ENCODE measurements at regions not wholly inside any gene's neighbourhood (a gene's known extent, or its start where the extent isn't known, plus 50 kb on each side); places are given as distances from the start of the nearest gene placed in this dataset.

DNA sequence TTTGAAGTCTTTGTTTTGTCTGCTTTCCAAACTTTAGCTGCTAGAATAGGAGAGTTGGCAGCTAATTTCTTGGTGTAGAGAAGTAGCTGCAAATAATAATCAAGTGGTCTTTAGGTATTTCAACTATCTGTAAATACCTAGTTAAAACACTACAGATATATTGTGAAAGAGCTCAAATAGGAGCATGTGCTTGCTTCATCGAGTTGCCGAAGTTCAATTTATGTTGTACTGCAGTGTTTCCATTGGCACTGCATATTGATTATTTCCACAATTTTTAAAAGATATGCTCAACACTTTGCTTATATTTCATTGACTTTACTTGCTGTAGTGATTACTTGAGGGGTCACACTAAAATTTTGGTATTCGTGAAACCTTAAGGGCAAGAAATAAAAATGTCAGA, 131.6 kb upstream of the BMP4 start:
- CTCF ChIA-PET = no interaction called here
- Histone ChIP-seq H3K4me3 (ENCODE audit: low read depth, low read length) (no peak overlapping the region), H3K4me1 (peaks cover 8% of the 10 kb centered on the region; the same call in 1 of the 2 replicates), H3K9me3 (no peaks in the 10 kb centered on the region), H3K27me3 (replicated peaks; ENCODE audit: control insufficient read depth, insufficient read depth, low read length) (no peaks in the 10 kb centered on the region), H3K36me3 (ENCODE audit: control insufficient read depth, insufficient read depth, low read length) (no peaks in the 10 kb centered on the region)
- intact Hi-C loops (cut with micrococcal nuclease; ENCODE audit: unreplicated experiment) = no loop called here
- no peak for DNase-seq
- no TSS peak for BruUV-seq (replicated peaks)
- no peak for TF ChIP-seq CTCF (IDR thresholded peaks at IDR 0.05; ENCODE audit: insufficient read depth in 1 of 2, low read depth in 1 of 2, low read length in 1 of 2, severe bottlenecking in 1 of 2, unreplicated experiment in 1 of 2)
- H3K9me3 Mint-ChIP-seq (ENCODE audit: unreplicated experiment) = peaks cover 33% of the 10 kb centered on the region
- H3K27me3 Mint-ChIP-seq (ENCODE audit: insufficient read depth, unreplicated experiment) = no peaks in the 10 kb centered on the region
- POLR2A ChIA-PET = no interaction called here
- no peak overlapping the region for H3K4me3 Mint-ChIP-seq (ENCODE audit: unreplicated experiment)
- H3K4me1 Mint-ChIP-seq (ENCODE audit: low read depth, unreplicated experiment) = no peaks in the 10 kb centered on the region
- no peaks in the 10 kb centered on the region for H3K36me3 Mint-ChIP-seq (ENCODE audit: insufficient read depth, unreplicated experiment)
- H3K27ac Mint-ChIP-seq (ENCODE audit: unreplicated experiment) = no peak overlapping the region

- peaks cover 13% of the 10 kb centered on the region for H3K9me3 ChIP-seq
- H3K4me1 ChIP-seq = peaks cover 5% of the 10 kb centered on the region; the same call in 1 of the 2 replicates
- Mint-ChIP-seq H3K4me1 (ENCODE audit: low read depth, unreplicated experiment) (no peaks in the 10 kb centered on the region), H3K27me3 (ENCODE audit: insufficient read depth, unreplicated experiment) (no peaks in the 10 kb centered on the region), H3K9me3 (ENCODE audit: unreplicated experiment) (peaks cover 44% of the 10 kb centered on the region), H3K4me3 (ENCODE audit: unreplicated experiment) (no peak overlapping the region), H3K36me3 (ENCODE audit: insufficient read depth, unreplicated experiment) (no peaks in the 10 kb centered on the region), H3K27ac (ENCODE audit: unreplicated experiment) (no peak overlapping the region)
- BruUV-seq (replicated peaks) = no TSS peak
- no peak for TF ChIP-seq CTCF (IDR thresholded peaks at IDR 0.05; ENCODE audit: insufficient read depth in 1 of 2, low read depth in 1 of 2, low read length in 1 of 2, severe bottlenecking in 1 of 2, unreplicated experiment in 1 of 2)
- H3K27me3 ChIP-seq (replicated peaks; ENCODE audit: control insufficient read depth, insufficient read depth, low read length) = no peaks in the 10 kb centered on the region
- DNase-seq = no peak
- ChIA-PET POLR2A (no interaction called here), CTCF (no interaction called here)
- H3K4me3 ChIP-seq (ENCODE audit: low read depth, low read length) = no peak overlapping the region
- intact Hi-C loops (cut with micrococcal nuclease; ENCODE audit: unreplicated experiment) = no loop called here
- no peaks in the 10 kb centered on the region for H3K36me3 ChIP-seq (ENCODE audit: control insufficient read depth, insufficient read depth, low read length)
These were observed 133.6 kb upstream of the BMP4 start for GRCh38 chr14:54090274-54090673.

DNA sequence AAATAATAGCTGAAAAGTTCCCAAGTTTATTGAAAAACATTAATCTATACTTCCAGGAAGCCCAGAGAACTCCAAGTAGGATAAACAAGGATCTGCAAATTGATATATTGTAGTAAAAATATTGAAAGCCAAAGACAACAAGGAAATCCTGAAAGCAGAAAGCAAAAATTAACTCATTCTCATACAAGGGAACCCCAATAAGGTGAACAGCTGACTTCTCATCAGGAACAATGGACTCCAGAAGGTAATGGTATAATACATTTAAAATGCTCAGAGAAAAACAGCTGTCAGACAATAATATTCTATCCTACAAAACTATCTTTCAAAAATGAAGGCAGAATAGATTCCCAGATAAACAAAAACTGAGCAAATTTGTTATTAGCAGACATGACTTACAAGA, 138.1 kb upstream of the BMP4 start:
- H3K27ac Mint-ChIP-seq (ENCODE audit: unreplicated experiment) = no peak overlapping the region
- Histone ChIP-seq H3K4me3 (ENCODE audit: low read depth, low read length) (no peak overlapping the region), H3K27me3 (replicated peaks; ENCODE audit: control insufficient read depth, insufficient read depth, low read length) (no peaks in the 10 kb centered on the region), H3K4me1 (no peaks in the 10 kb centered on the region), H3K9me3 (peaks cover 30% of the 10 kb centered on the region), H3K36me3 (ENCODE audit: control insufficient read depth, insufficient read depth, low read length) (no peaks in the 10 kb centered on the region)
- intact Hi-C loops (cut with micrococcal nuclease; ENCODE audit: unreplicated experiment) = no loop called here
- H3K4me1 Mint-ChIP-seq (ENCODE audit: low read depth, unreplicated experiment) = no peaks in the 10 kb centered on the region
- CTCF ChIA-PET = no interaction called here
- H3K27me3 Mint-ChIP-seq (ENCODE audit: insufficient read depth, unreplicated experiment) = no peaks in the 10 kb centered on the region
- no peak for DNase-seq
- H3K9me3 Mint-ChIP-seq (ENCODE audit: unreplicated experiment) = peaks cover 34% of the 10 kb centered on the region
- POLR2A ChIA-PET = no interaction called here
- H3K4me3 Mint-ChIP-seq (ENCODE audit: unreplicated experiment) = no peak overlapping the region
- no peak for TF ChIP-seq CTCF (IDR thresholded peaks at IDR 0.05; ENCODE audit: insufficient read depth in 1 of 2, low read depth in 1 of 2, low read length in 1 of 2, severe bottlenecking in 1 of 2, unreplicated experiment in 1 of 2)
- H3K36me3 Mint-ChIP-seq (ENCODE audit: insufficient read depth, unreplicated experiment) = no peaks in the 10 kb centered on the region
- BruUV-seq (replicated peaks) = no TSS peak

All from Caco-2 (cell line).